HEK293 (cell line): ENCODE measurements at regions not wholly inside any gene's neighbourhood (a gene's known extent, or its start where the extent isn't known, plus 50 kb on each side); places are given as distances from the start of the nearest gene placed in this dataset.

Experiments
- CTCF ChIP-seq: fragments of 450-650 bp; formaldehyde crosslinking; IDR thresholded peaks from 2 replicates; pipeline ENCODE4 v1.5.1; 2016; ENCODE audit warnings: missing biosample characterization, missing genetic modification characterization
- REST ChIP-seq: fragments of 450-650 bp; formaldehyde crosslinking; IDR thresholded peaks from 2 replicates; pipeline ENCODE4 v1.5.1; 2016; ENCODE audit warnings: missing biosample characterization, missing genetic modification characterization
- SCRT2 ChIP-seq: fragments of 450-650 bp; formaldehyde crosslinking; IDR thresholded peaks from 2 replicates; pipeline ENCODE4 v1.5.1; 2016; ENCODE audit warnings: missing biosample characterization, missing genetic modification characterization
- SP3 ChIP-seq: fragments of 450-650 bp; formaldehyde crosslinking; IDR thresholded peaks from 2 replicates; pipeline ENCODE4 v1.5.1; 2016; ENCODE audit warnings: missing biosample characterization, missing genetic modification characterization
- ZBTB17 ChIP-seq: fragments of 450-650 bp; formaldehyde crosslinking; IDR thresholded peaks from 2 replicates; pipeline ENCODE4 v1.5.1; 2016; ENCODE audit warnings: missing biosample characterization, missing genetic modification characterization
- ZBTB6 ChIP-seq: fragments of 450-650 bp; formaldehyde crosslinking; IDR thresholded peaks from 2 replicates; pipeline ENCODE4 v1.5.1; 2017; ENCODE audit warnings: missing biosample characterization, missing genetic modification characterization
- ZBTB8A ChIP-seq: fragments of 450-650 bp; formaldehyde crosslinking; IDR thresholded peaks from 2 replicates; pipeline ENCODE4 v1.5.1; 2016; ENCODE audit warnings: missing biosample characterization, missing genetic modification characterization
- ZNF121 ChIP-seq: fragments of 450-650 bp; formaldehyde crosslinking; IDR thresholded peaks from 2 replicates; pipeline ENCODE4 v1.5.1; 2016; ENCODE audit warnings: missing biosample characterization, missing genetic modification characterization
- ZNF140 ChIP-seq: fragments of 450-650 bp; formaldehyde crosslinking; IDR thresholded peaks from 2 replicates; pipeline ENCODE4 v1.5.1; 2016; ENCODE audit warnings: missing biosample characterization, missing genetic modification characterization
- ZNF292 ChIP-seq: fragments of 450-650 bp; formaldehyde crosslinking; IDR thresholded peaks from 2 replicates; pipeline ENCODE4 v1.5.1; 2016; ENCODE audit warnings: low read depth, missing biosample characterization, missing genetic modification characterization, borderline replicate concordance
- ZNF549 ChIP-seq: fragments of 450-650 bp; IDR thresholded peaks from 2 replicates; pipeline ENCODE4 v1.5.1; 2018; ENCODE audit warnings: missing biosample characterization, missing genetic modification characterization, mild to moderate bottlenecking, inconsistent platforms, moderate library complexity
- ZNF629 ChIP-seq: fragments of 450-650 bp; formaldehyde crosslinking; IDR thresholded peaks from 2 replicates; pipeline ENCODE4 v1.5.1; 2017; ENCODE audit warnings: missing biosample characterization, missing genetic modification characterization
- ZNF707 ChIP-seq: fragments of 450-650 bp; formaldehyde crosslinking; IDR thresholded peaks from 2 replicates; pipeline ENCODE4 v1.5.1; 2016; ENCODE audit warnings: missing biosample characterization, missing genetic modification characterization
- ZSCAN5A ChIP-seq: fragments of 450-650 bp; formaldehyde crosslinking; IDR thresholded peaks from 2 replicates; pipeline ENCODE4 v1.5.1; 2016; ENCODE audit warnings: missing biosample characterization, missing genetic modification characterization

GRCh38 chr22:46082633-46083032 is 67.7 kb upstream of the PPARA start:
- no peak for TF ChIP-seq CTCF (tag by site-specific recombination)
- no peak for TF ChIP-seq ZSCAN5A (tag by site-specific recombination)
- TF ChIP-seq ZNF549 (tag by site-specific recombination), result no peak
- TF ChIP-seq ZNF121, result no peak
- no peak for TF ChIP-seq ZBTB6 (tag by site-specific recombination)
- no peak for TF ChIP-seq ZNF292
- 0 out of 2 replicates have a peak, but pooled peaks have one; percentile 14 for TF ChIP-seq SCRT2
- TF ChIP-seq ZBTB8A (tag by site-specific recombination), result no peak
- TF ChIP-seq ZNF140 (tag by site-specific recombination), result no peak
- no peak for TF ChIP-seq REST (tag by site-specific recombination)
- no peak for TF ChIP-seq ZNF707
- no peak for TF ChIP-seq SP3 (tag by site-specific recombination)
- no peak for TF ChIP-seq ZBTB17 (tag by site-specific recombination)
- TF ChIP-seq ZNF629, result no peak
